NCI-H1105 (cell line): ENCODE measurements at regions not wholly inside any gene's neighbourhood (a gene's known extent, or its start where the extent isn't known, plus 50 kb on each side); places are given as distances from the start of the nearest gene placed in this dataset.
"Not testable (repeated sequence)": the region's sequence is repeated elsewhere in the genome, so short reads cannot be mapped to it uniquely, and the experiment has no call there.

ENCODE experiments used
- DNase-seq: peaks from one replicate; lab custom pipeline; 2025; lab: John Stamatoyannopoulos, UW

DNA sequence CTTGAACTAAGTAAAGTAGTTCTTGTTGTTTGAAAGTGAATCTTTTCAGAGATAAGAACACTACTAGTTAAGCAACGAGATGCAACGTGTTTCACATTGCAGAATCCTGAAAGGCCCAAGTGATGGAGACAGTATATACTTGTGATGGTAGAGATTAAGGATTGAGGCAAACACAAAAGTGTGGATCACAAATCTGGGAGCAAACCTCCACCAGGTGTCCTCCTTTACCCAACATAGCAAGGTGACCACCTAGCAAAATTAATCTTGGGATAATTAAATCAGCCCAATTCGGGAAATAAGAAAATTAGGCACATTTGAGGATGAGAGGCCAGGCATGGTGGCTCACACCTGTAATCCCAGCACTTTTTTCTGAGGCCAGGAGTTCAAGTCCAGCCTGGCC lies 563.9 kb downstream of the DACH1 start:
- DNase-seq = no peak

DNA sequence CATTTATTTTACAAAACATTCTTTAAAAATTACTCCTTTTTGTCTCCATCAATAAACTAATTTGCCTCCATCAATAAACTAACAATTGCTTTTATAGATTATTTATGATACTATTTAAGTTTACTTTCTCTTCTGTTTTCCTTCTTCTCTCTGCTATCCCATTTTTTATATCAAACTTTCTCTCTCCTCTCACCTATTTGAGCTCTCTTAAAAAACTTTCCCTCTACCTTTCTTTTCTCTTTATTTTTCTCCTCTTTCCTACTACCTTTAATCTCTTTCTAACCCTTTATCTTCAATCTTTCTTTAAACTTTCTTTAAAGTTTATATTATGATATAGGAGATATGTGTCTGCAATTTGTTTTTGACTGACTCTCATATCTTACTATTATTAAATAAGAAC lies 566.4 kb downstream of the DACH1 start:
- DNase-seq = no peak

DNA sequence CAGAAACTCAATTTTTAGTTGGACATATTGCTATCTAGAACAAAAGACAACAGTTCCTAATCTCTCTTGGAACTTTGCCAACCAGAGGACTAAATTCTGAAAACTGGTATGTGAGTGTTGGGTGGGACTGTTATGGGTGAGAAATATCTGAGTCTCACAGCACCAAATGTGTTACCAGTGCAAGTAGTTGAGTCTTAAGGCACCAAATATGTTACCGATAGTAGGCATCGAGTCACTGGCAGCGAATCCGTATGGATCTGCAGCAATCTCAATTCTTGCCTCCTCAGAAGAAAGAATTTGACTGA lies 575.2 kb downstream of the DACH1 start:
- DNase-seq = no peak

DNA sequence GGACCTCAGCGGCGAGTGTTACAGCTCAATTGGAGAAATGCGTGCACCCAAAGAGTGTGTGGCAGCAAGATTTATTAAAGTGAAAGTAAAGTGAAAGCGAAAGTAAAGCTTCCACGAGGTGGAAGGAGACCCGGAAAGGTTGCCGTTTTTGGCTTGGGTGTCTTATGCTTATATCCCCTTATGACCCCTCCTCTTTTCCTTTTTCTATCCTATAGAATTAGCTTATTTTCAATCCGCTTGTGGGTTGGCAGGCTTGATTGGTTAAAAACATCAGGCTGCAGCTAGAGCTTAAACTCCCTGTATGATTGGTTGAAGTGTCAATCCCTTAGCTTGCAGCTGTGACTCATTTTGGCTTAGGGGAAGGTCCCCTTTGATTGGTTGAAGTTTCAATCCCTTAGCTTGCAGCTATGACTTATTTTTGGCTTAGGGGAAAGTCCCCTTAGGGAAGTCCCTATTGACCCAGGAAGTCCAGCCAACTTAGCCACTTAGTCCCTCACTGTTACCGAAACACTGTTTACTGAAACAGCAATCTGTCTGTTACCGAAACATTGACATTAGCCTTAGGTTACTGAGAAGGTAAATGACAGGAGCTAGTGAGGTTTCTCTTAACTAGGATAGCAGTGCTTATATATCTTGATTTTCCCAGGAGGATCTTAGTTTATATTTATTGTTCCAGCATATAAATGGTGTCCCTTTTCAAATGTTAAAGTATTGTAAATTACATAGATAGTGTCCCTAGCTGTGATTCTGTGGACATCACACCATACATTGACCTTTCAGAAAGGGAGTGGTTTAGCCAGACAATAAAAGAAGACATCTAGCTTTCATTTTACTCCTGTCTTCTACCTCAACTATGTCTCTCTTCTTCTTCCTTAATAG lies 575.8 kb downstream of the DACH1 start:
- DNase-seq = no peak

DNA sequence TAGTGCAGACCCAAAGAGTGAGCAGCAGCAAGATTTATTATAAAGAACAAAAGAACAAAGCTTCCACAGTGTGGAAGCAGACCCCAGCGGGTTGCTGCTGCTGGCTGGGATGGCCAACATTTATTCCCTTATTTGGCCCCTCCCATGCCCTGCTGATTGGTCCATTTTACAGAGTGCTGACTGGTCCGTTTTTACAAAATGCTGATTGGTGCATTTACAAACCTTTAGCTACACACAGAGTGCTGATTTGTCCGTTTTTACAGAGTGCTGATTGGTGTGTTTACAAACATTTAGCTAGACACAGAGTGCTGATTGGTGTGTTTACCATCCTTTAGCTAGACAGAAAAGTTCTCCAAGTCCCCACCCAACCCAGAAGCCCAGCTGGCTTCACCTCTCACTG lies 577.0 kb downstream of the DACH1 start:
- not testable (repeated sequence) for DNase-seq

DNA sequence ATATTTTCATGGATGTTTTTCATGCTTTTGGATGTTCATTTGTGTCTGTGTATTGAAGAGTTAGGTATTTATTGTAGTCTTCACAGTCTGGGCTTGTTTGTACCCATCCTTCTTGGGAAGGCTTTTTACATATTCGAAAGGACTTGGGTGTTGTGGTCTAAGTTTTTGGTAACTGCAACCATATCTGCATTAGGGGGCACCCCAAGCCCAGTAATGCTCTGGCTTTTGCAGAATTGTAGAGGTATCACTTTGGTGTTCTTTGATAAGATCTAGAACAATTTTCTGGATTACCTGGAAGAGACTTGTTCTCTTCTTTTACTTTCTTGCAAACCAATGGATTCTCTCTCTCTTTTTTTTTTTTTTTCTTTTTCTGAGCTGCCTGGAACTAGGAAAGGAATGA lies 581.3 kb downstream of the DACH1 start:
- no peak for DNase-seq

DNA sequence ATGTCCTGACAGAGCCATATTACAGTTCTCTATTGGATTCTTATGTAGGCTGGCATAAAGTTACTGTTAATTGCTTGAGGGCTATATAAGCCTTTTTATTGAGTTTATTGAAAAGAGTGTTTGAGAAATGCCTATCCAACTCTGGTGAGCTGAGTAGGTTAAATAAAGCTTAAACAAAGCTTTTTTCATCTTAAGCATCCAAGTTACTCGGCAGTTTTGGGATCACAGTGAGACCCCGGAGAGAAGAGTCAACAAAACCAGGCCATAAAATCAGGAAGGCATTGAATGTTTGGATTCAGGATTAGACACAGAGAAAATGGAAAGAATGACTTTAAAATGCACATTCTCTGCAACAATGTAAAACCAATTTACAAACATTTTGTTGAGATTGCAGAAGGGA lies 588.5 kb downstream of the DACH1 start:
- no peak for DNase-seq

DNA sequence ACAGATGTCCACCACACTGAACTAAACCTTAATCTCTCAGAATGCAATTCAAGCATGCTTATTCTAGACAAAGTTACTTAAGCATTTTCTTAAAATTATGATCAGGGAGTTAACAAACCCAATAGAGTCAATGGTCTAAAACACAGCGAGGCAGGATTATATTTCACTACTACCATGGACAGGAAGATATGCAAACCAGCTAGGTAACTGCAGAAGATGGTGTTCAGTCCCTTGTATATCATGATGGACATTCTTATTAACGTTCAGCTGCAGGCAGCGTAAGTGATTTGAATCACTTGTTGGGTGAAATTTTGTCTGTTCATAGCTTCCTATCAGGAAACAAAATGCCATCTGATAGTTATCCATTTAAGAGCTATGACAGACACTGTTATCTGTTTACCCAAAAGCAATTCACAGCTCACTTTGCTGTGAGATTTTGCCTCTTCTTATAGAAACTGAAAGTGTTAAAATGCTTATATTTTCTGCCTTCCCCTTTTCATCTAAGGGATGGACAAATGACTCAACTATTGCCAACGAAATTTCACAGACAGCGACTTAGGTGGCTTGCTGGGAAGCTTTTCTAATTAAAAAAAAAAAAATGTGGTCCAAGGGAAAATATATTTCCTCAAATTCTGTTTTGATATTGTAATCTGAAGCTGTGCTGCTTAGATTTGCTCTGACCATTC lies 591.9 kb downstream of the DACH1 start:
- DNase-seq = no peak

DNA sequence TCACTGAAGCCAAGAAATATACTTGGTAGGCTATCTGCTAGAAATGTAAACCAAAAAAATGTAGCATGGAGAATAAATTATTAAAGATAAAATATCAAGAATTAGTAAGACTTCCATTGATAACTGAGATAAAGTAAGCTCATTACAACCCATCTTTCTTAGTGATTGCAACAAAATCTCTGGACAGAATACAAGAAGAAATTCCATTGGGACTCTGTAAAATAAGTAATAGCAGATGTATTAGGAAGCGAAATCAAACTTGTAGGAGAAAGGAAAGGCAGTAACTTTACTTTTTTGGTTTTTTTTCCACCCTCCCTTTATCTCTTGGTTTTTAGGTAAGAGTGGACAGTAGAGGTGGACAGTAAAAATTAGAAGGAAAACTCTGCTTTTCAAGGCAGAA lies 605.7 kb downstream of the DACH1 start:
- no peak for DNase-seq

DNA sequence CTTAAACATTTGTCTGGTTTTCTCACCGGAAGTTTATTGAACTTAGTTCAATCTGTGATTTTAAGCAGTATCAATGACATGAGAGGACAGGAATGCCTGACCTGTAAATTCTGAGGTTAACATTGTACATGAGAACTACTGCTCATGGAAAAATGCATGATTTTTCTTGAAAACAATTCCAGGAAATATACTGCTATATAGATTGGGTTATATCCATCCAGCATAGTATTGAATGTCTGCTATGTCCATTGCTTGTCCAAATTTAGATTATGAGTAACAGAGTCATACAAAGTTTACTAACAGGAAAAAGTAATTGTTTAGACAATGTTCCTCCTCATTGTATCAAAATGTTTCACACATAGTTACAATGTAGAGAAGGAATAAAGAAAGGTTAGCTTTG lies 606.8 kb downstream of the DACH1 start:
- no peak for DNase-seq

DNA sequence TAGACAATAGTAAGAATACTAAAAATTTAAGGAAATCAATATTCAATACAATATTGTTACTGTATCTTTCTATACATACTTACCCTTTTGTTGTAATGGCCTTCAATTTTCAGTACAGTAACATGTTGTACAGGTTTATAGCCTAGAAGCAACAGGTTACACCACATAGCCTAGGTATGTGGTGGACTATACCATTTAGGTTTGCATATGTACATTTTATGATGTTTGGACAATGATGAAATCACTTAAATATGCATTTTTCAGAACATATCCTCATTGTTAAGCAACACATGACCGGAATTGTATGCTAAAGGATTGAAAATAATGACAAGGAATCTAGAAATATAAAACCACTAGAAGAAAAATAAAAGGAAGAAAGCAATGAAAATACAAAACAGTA lies 611.4 kb downstream of the DACH1 start:
- no peak for DNase-seq

DNA sequence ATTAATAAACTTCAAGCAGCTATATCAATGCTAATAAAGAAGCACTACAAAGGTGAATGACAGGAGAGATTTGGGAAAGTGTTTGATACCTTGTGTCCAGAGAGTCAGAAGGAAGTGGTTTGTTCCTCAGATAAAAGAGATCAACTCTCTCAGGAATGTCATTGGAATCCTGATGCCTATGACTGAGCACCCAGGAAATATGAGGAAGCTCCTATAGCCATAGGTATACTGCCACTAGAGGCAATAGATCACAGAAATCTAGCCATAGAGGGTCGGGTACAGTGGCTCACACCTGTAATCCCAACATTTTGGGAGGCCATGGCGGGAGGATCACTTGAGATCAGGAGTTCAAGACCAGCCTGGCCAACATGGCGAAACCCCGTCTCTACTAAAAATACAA lies 612.6 kb downstream of the DACH1 start:
- no peak for DNase-seq

DNA sequence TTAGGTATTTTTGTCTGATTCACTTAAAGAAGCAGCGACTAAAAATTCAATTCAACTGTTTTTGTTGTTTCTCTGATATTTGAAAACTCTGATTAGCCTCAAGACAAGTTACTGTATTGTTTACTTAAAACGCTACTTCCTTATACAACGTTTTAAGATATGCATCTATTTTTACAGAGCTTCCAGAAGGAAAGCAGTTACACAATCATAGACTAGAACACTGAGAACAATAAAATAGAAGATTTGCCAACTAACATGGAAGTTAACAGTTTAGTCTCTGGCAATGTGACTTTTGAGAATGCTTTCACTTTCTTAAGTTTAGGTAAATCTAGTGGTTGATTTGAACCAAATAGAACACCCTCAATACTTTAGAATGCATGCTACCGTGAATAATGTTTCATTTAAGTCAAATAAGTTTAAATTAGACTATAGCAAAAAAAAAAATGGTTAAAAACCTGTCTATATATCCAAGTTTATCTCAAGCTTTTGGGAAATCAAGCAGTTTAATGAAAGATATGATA lies 614.8 kb downstream of the DACH1 start:
- no peak for DNase-seq

DNA sequence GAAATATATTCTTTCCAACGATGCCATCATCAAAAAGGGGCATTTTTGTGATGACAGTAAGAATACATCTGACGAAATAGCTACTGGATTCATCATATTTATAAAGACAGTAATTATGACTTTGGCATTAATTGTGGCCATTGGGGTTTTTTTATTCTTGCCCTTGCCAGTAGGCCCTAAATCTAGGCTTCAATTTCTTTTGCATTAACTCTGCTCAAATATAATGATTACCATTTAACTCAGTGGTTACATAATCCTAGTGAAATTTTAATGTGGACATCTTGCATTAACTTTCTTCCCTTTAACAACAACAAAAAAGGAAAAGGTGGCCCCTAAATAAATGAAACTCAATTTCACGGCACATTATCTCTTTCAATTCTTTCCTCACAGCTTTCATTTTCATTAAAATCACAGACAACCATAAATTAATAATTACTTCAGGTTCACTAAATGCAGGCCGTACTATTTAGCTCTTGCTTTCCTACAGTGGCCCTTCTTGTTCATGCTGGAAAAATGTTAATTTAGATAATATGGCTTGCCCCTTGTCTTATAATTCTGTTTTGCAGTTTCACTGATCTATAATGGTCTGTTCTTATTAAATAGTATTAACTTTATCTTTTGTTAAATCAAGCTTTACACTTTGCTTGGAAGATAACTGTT lies 615.6 kb downstream of the DACH1 start:
- no peak for DNase-seq

DNA sequence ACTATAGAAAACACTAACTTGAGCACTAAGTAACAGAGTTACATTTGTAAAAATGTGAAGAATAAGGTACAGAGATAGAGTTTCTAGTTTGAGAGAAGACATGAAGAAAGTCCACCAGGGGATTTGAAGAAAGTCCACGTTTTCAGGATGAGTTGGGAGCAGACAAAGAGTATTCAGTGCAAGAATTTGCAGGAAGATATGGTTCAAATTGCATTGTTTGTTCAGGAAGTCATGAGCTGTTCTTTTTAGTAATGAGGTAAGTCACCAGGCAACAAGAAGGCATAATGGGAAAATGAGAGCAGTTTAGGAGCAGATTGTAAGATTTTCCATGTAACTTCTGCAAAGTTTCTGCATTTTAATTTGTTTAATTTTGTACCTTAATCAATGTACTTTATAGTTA lies 618.0 kb downstream of the DACH1 start:
- no peak for DNase-seq

DNA sequence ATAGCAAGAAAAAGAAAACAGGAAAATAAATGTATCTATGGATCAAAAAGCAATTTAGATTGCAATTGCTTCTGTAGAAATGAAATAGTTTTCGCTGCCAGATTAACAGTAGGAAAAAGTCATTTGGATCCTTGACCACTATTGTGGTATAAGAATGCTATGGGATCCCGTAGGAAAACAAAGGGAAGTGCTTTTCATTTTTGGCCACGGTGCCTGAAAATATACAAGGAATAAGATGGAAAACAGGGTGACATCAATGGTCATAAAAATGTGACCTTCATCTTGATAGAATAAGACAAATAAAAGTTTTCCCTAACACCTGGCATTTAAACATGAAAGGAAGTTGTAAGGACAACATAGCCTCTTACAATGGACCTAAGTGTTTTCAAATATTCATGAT lies 622.8 kb downstream of the DACH1 start:
- no peak for DNase-seq

DNA sequence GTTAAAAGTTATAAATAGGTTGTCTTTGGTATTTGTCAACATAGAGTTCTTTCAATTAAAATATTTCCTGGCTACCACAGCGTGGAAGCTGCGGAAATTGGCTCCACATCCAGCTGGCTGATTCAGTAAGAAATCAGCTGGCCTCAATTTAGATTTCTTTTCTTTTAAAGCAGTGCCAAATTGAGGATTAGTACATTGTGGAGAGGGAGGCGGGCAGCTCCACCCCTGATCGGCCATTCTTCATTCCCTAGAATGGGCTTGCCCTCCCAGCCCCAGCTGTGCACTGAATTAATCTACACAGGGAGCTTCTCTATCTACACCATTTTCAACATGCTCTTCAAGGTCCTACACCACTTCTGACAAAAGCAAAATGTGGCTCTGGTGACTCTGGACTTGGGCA lies 624.8 kb downstream of the DACH1 start:
- DNase-seq = peak; percentile 63

DNA sequence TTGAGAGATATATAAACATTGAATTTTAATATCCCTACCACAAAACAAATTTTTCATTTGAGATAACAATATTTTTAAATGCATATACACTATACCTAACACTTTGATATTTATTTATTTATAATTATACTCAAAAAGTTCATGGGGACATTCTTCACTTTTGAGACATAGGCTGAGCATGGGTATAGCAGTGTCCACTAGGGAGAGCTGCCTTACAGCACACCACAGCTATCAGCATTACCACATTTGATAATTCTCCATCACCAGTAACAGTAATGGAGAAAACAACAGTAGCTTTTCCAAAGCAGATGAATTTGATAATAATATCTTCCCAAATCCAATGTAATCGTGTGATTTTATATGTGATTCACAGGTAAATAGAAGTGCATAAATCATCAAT lies 626.1 kb downstream of the DACH1 start:
- DNase-seq = no peak

DNA sequence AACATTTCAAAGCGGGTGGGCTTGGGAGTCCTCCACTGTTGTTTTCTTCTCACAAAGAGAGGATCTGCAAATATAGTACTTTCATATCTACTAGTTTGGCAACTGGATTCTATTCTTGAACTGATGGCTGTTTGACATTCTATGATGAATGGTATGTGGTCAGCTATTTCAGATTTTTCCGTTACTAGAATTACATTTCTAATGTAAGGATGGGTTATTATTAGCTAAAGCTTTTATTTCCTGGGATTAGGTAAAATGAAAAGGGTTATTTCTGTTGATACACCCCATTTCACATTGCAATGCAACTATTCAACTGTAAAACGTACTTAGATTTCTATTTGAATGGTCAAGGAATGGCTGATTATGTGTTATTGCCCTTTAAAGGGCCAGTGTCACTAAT lies 629.7 kb downstream of the DACH1 start:
- no peak for DNase-seq

DNA sequence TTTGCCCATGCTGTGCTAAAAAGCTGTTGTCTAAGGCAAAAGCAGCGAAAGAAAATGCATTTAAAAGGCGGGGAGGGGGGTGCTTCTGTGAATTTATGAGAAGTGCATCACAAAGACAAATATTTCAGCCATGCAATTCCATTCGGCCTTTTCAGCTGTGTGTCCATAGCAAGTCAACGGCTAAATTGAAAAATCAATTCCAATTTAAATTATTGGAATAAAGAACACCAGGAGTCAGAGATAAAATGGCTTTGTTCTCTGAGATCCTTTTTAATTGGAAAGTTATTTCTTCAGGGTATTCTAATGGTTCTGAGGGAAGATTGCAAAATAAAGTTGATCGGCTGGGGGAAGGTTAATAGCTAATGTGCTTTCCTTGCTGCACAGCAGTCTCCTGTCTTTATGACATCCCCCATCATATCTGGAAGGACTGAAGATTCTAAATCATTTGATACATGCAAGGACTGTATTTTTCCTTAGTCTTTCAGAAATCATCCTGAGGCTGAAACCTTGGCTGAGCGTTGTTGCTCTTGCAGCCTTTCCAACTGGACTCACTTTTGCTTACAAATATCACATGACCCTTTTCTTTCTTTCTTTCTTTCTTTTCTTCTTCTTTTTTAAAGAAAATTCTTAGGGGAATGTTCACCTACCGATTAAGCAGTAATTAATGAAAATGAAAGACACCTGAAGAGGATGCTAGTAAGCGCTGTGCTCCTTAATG lies 647.1 kb downstream of the DACH1 start:
- no peak for DNase-seq

DNA sequence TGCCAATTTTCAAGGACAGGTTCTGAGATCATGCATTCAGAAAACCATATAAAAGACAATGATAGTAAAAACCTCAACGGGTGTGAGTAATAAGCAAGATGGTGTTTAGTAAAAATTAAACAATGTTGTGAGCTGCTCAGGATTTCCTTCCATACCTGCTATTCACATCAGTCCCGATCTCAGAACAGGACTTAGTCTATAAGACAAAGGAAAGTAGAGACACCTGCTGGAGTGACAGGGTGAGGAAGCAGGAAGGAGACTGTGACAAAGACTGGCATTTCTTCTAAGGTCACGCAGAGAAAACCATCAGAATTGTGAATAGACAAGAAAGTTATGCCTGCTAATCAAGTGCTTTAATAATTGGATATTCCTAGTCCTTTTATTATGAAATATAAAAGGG lies 648.0 kb downstream of the DACH1 start:
- no peak for DNase-seq

DNA sequence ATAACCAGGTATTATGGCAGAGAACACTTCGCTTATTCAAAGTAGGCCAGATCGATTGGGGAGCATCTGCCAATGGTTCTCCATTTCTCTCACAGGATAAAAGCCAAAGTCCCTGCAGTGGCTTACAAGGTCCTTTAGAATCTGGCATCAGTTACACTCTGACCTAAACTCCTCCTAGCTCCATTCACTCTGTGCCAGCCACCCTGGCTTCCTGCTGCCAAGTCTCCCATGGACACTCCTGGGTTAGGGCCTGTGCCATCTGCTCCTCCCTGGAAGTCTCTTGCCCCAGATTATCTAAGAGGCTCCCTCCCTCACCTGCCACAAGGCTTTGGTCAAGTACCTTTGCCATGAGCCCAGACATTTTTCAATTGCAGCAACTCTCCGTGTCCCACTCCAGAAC lies 649.2 kb downstream of the DACH1 start:
- DNase-seq = no peak

DNA sequence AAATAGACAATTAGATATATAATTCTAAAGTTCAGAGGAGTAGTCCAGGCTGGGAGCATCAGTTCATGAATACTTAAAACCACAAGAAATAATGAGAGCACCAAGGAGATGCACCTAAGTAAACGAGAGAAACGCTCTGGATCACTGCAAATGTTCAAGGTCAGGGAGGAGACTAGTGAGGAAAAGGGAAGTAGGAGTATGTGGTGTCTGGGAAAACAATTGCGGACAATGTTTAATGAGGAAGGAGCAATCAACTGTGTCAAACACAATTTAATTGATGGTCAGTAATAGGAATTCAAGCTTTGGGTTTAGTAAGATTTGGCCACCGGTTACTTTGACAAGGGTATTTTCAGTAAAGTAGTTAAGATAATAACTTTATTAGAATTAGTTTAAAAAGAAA lies 652.2 kb downstream of the DACH1 start:
- DNase-seq = no peak
